ENCODE measurements at regions not wholly inside any gene's neighbourhood (a gene's known extent, or its start where the extent isn't known, plus 50 kb on each side); places are given as distances from the start of the nearest gene placed in this dataset.

DNA sequence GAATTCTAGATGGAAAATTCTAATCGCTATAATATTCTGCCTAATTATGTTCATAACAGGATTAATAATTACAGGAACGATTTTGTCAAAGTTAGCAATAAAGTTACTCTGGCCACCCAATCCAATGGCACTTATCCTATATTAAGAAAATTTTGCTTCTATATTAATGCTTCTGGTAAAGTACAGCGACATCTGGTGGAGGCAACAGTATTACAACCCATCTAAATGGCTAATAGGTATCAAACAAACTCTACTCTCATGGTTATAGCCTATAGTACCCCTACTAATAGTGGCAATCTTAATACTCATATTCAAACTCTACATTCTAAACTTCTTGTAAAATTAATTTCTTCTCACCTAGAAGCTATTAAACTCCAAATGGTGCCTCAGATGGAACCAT lies 1084.7 kb upstream of the LRRTM1 start:
- TF ChIP-seq POLR2A (IDR thresholded peaks at IDR 0.05): no peak
- TF ChIP-seq, protein P1, sequence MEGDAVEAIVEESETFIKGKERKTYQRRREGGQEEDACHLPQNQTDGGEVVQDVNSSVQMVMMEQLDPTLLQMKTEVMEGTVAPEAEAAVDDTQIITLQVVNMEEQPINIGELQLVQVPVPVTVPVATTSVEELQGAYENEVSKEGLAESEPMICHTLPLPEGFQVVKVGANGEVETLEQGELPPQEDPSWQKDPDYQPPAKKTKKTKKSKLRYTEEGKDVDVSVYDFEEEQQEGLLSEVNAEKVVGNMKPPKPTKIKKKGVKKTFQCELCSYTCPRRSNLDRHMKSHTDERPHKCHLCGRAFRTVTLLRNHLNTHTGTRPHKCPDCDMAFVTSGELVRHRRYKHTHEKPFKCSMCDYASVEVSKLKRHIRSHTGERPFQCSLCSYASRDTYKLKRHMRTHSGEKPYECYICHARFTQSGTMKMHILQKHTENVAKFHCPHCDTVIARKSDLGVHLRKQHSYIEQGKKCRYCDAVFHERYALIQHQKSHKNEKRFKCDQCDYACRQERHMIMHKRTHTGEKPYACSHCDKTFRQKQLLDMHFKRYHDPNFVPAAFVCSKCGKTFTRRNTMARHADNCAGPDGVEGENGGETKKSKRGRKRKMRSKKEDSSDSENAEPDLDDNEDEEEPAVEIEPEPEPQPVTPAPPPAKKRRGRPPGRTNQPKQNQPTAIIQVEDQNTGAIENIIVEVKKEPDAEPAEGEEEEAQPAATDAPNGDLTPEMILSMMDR (IDR thresholded peaks at IDR 0.05): peak in 3 of 12 donors; percentile 8 to 16 (median 11)

Data from heart left ventricle (tissue), 13 donors.